Keratinocyte (primary cell): ENCODE measurements at regions not wholly inside any gene's neighbourhood (a gene's known extent, or its start where the extent isn't known, plus 50 kb on each side); places are given as distances from the start of the nearest gene placed in this dataset.

Experiments used
- DNase-seq: peaks from one replicate; pipeline ENCODE4 v3.0.0-alpha.2; 2011; ENCODE audit warnings: low read depth, missing footprints, low spot score
- FAIRE-seq: peaks from 2 replicates; lab custom pipeline; 2011; peaks lifted over from hg19 to GRCh38; lab: Jason Lieb, UNC
- H2AFZ ChIP-seq: 2 replicates; pipeline ENCODE4 v1.6.0; 2012; ENCODE audit warnings: low read length, control low read depth, inconsistent platforms; ENCODE audit not compliant: control insufficient read depth
- H3K27ac ChIP-seq: 2 replicates; pipeline ENCODE4 v1.5.1; 2011; ENCODE audit warnings: low read length; ENCODE audit not compliant: control insufficient read depth, insufficient read depth
- H3K27me3 ChIP-seq: 3 replicates; pipeline ENCODE4 v1.6.0; 2011; ENCODE audit warnings: low read length; ENCODE audit not compliant: control insufficient read depth, insufficient read depth; ENCODE audit errors: extremely low read depth
- H3K36me3 ChIP-seq, 2 experiments: 2 replicates in 1 of 2; 3 replicates in 1 of 2; pipeline ENCODE4 v1.5.1; 2011; ENCODE audit warnings: low read length in 2 of 2, mild to moderate bottlenecking in 1 of 2; ENCODE audit not compliant: control insufficient read depth in 2 of 2, insufficient read depth in 2 of 2; ENCODE audit errors: extremely low read depth in 1 of 2
- H3K4me1 ChIP-seq: 3 replicates; pipeline ENCODE4 v1.5.1; 2011; ENCODE audit warnings: low read length; ENCODE audit not compliant: control insufficient read depth, insufficient read depth; ENCODE audit errors: extremely low read depth
- H3K4me2 ChIP-seq: 3 replicates; pipeline ENCODE4 v1.6.0; 2011; ENCODE audit warnings: low read depth, low read length; ENCODE audit not compliant: control insufficient read depth, insufficient read depth; ENCODE audit errors: extremely low read depth
- H3K4me3 ChIP-seq, 3 experiments: fragments of 200-600 bp in 1 of 3; sonication (generic) in 1 of 3; 2 replicates in 2 of 3; 3 replicates in 1 of 3; pipeline ENCODE4 v1.5.1; 2011 to 2016; ENCODE audit warnings: low read length in 3 of 3, mild to moderate bottlenecking in 3 of 3, control low read depth in 2 of 3, inconsistent platforms in 1 of 3, low read depth in 1 of 3, mixed read lengths in 1 of 3, mixed run types in 1 of 3, moderate library complexity in 1 of 3; ENCODE audit not compliant: control insufficient read depth in 2 of 3, insufficient read depth in 2 of 3; ENCODE audit errors: extremely low read depth in 1 of 3
- H3K79me2 ChIP-seq: 2 replicates; pipeline ENCODE4 v1.6.0; 2012; ENCODE audit warnings: low read length; ENCODE audit not compliant: control insufficient read depth, insufficient read depth
- H3K9ac ChIP-seq: 3 replicates; pipeline ENCODE4 v1.6.0; 2011; ENCODE audit warnings: low read length; ENCODE audit not compliant: control insufficient read depth, insufficient read depth; ENCODE audit errors: extremely low read depth
- H3K9me1 ChIP-seq: 3 replicates; pipeline ENCODE4 v1.6.0; 2011; ENCODE audit warnings: low read length; ENCODE audit not compliant: control insufficient read depth, insufficient read depth; ENCODE audit errors: extremely low read depth
- H3K9me3 ChIP-seq: 2 replicates; pipeline ENCODE4 v1.5.1; 2012; ENCODE audit warnings: low read depth, low read length; ENCODE audit not compliant: control insufficient read depth
- H4K20me1 ChIP-seq: 3 replicates; pipeline ENCODE4 v1.6.0; 2011; ENCODE audit warnings: low read length; ENCODE audit not compliant: control insufficient read depth, insufficient read depth; ENCODE audit errors: extremely low read depth
- CTCF ChIP-seq, 3 experiments: IDR thresholded peaks in 1 of 3; conservative IDR thresholded peaks in 1 of 3; optimal IDR thresholded peaks in 1 of 3; 2 replicates in 2 of 3; 3 replicates in 1 of 3; pipeline versions ENCODE3 to v1.5.1; 2011; ENCODE audit warnings: low read length in 3 of 3, mild to moderate bottlenecking in 3 of 3, moderate library complexity in 2 of 3, control low read depth in 1 of 3, inconsistent platforms in 1 of 3; ENCODE audit not compliant: insufficient read depth in 2 of 3; ENCODE audit errors: extremely low read depth in 1 of 3
- EZH2 ChIP-seq: IDR thresholded peaks from one replicate; pipeline ENCODE4 v1.6.1; 2012; ENCODE audit warnings: inconsistent platforms, mild to moderate bottlenecking, low read length, moderate library complexity
- dilution Hi-C: fragments of 300-500 bp; cut with MboI; formaldehyde crosslinking; loops from one replicate; pipeline ENCODE4 v1.7.0; 2020; ENCODE audit warnings: low sequenced_read_pairs; ENCODE audit not compliant: extremely low pct_ligation_motif_present

- H3K79me2 ChIP-seq, result no peaks in the 10 kb centered on the region
- H3K9ac ChIP-seq, result no peak overlapping the region
- H4K20me1 ChIP-seq, result no peaks in the 10 kb centered on the region
- no peak overlapping the region for H3K27ac ChIP-seq
- peak; percentile 49 for FAIRE-seq
- H3K36me3 ChIP-seq, result no peaks in the 10 kb centered on the region
- no peak for TF ChIP-seq CTCF (optimal IDR thresholded peaks at IDR 0.05 in 1 of 3, IDR thresholded peaks at IDR 0.05 in 1 of 3, conservative IDR thresholded peaks at IDR 0.05 in 1 of 3; ENCODE audit: extremely low read depth in 1 of 3, insufficient read depth in 2 of 3, low read length in 3 of 3)
- no peak for TF ChIP-seq EZH2
- H3K4me1 ChIP-seq, result peaks cover 16% of the 10 kb centered on the region
- no peaks in the 10 kb centered on the region for H3K27me3 ChIP-seq
- H3K9me1 ChIP-seq, result no peaks in the 10 kb centered on the region
- no peaks in the 10 kb centered on the region for H3K9me3 ChIP-seq
- no peak overlapping the region for H3K4me3 ChIP-seq
- dilution Hi-C loops, result no loop called here
- peak overlapping the region; percentile 23 for H2AFZ ChIP-seq
- peak; percentile 30 for DNase-seq
- peak overlapping the region; percentile 62 for H3K4me2 ChIP-seq
These were observed 338.2 kb upstream of the B3GALT2 start for GRCh38 chr1:193524616-193525015.

GRCh38 chr1:193524021-193524420 lies 337.6 kb upstream of the B3GALT2 start:
- DNase-seq, result no peak
- no peak overlapping the region for H3K27ac ChIP-seq
- dilution Hi-C loops, result no loop called here
- no peaks in the 10 kb centered on the region for H3K36me3 ChIP-seq
- no peak overlapping the region for H2AFZ ChIP-seq
- no peaks in the 10 kb centered on the region for H3K9me3 ChIP-seq
- H3K4me3 ChIP-seq, result no peak overlapping the region
- H3K4me1 ChIP-seq, result peaks cover 16% of the 10 kb centered on the region
- no peak for TF ChIP-seq CTCF (optimal IDR thresholded peaks at IDR 0.05 in 1 of 3, IDR thresholded peaks at IDR 0.05 in 1 of 3, conservative IDR thresholded peaks at IDR 0.05 in 1 of 3; ENCODE audit: extremely low read depth in 1 of 3, insufficient read depth in 2 of 3, low read length in 3 of 3)
- no peak for TF ChIP-seq EZH2
- no peaks in the 10 kb centered on the region for H3K27me3 ChIP-seq
- no peak for FAIRE-seq
- H4K20me1 ChIP-seq, result no peaks in the 10 kb centered on the region
- no peak overlapping the region for H3K9ac ChIP-seq
- no peaks in the 10 kb centered on the region for H3K9me1 ChIP-seq
- H3K79me2 ChIP-seq, result no peaks in the 10 kb centered on the region
- no peak overlapping the region for H3K4me2 ChIP-seq
